ENCODE measurements at regions not wholly inside any gene's neighbourhood (a gene's known extent, or its start where the extent isn't known, plus 50 kb on each side); places are given as distances from the start of the nearest gene placed in this dataset.

- H3K4me1 ChIP-seq (ENCODE audit: low read depth): no peaks in the 10 kb centered on the region
Measured at GRCh38 chr13:111947026-111947810, 119.7 kb upstream of the SOX1 start.

GRCh38 chr13:111947876-111948275 lies 119.1 kb upstream of the SOX1 start:
- no peak for TF ChIP-seq CTCF (IDR thresholded peaks at IDR 0.05)
- ATAC-seq: no peak

More at GRCh38 chr13:111947026-111947810, 119.7 kb upstream of the SOX1 start:
- H3K9me3 ChIP-seq: no peaks in the 10 kb centered on the region
- intact Hi-C loops (cut with DNase I, micrococcal nuclease): no loop called here
- ATAC-seq (no peak), DNase-seq (no peak)
- no peaks in the 10 kb centered on the region for H3K36me3 ChIP-seq (ENCODE audit: low read depth)
- no peak for TF ChIP-seq CTCF (IDR thresholded peaks at IDR 0.05)
- H3K4me3 ChIP-seq: no peak overlapping the region

GRCh38 chr13:111948281-111948680 lies 118.7 kb upstream of the SOX1 start:
- H3K36me3 ChIP-seq (ENCODE audit: low read depth): no peaks in the 10 kb centered on the region
- no peak overlapping the region for H3K4me3 ChIP-seq
- H3K9me3 ChIP-seq: no peaks in the 10 kb centered on the region
- no peak for DNase-seq
- no peaks in the 10 kb centered on the region for H3K4me1 ChIP-seq (ENCODE audit: low read depth)
- intact Hi-C loops (cut with DNase I, micrococcal nuclease): no loop called here
- no peak for ATAC-seq
- TF ChIP-seq CTCF (IDR thresholded peaks at IDR 0.05): no peak

More at GRCh38 chr13:111947876-111948275, 119.1 kb upstream of the SOX1 start:
- no peak overlapping the region for H3K4me3 ChIP-seq
- no peaks in the 10 kb centered on the region for H3K9me3 ChIP-seq
- H3K36me3 ChIP-seq (ENCODE audit: low read depth): no peaks in the 10 kb centered on the region
- intact Hi-C loops (cut with DNase I, micrococcal nuclease): no loop called here
- no peaks in the 10 kb centered on the region for H3K4me1 ChIP-seq (ENCODE audit: low read depth)
- no peak for DNase-seq

- Histone ChIP-seq H3K9me3 (no peaks in the 10 kb centered on the region), H3K4me1 (ENCODE audit: low read depth) (no peaks in the 10 kb centered on the region), H3K36me3 (ENCODE audit: low read depth) (no peaks in the 10 kb centered on the region), H3K4me3 (no peak overlapping the region)
- TF ChIP-seq CTCF (IDR thresholded peaks at IDR 0.05): no peak
- no peak for ATAC-seq
- intact Hi-C loops (cut with DNase I, micrococcal nuclease): no loop called here
- no peak for DNase-seq
Measured at GRCh38 chr13:111948811-111949210, 118.1 kb upstream of the SOX1 start.

GRCh38 chr13:111949311-111949710 lies 117.6 kb upstream of the SOX1 start:
- Histone ChIP-seq H3K9me3 (no peaks in the 10 kb centered on the region), H3K4me3 (no peak overlapping the region), H3K4me1 (ENCODE audit: low read depth) (no peaks in the 10 kb centered on the region), H3K36me3 (ENCODE audit: low read depth) (no peaks in the 10 kb centered on the region)
- no peak for DNase-seq
- TF ChIP-seq CTCF (IDR thresholded peaks at IDR 0.05): no peak
- intact Hi-C loops (cut with DNase I, micrococcal nuclease): no loop called here
- no peak for ATAC-seq
